SK-N-SH (cell line): ENCODE measurements at regions not wholly inside any gene's neighbourhood (a gene's known extent, or its start where the extent isn't known, plus 50 kb on each side); places are given as distances from the start of the nearest gene placed in this dataset.

Experiments used
- CTCF ChIA-PET: fragments of 300-600, 350-600 bp; formaldehyde crosslinking; extraction: SDS; loops from one replicate; lab custom pipeline; 2021; lab: Yijun Ruan, JAX
- POLR2A ChIA-PET: fragments of 350-600 bp; sonication (Branson Sonifier 250); formaldehyde crosslinking; extraction: SDS; loops from one replicate; lab custom pipeline; 2020; ENCODE audit warnings: antibody characterized with exemption, inconsistent platforms; lab: Yijun Ruan, JAX
- DNase-seq: peaks from one replicate; pipeline ENCODE4 v3.0.0; 2012
- H2AFZ ChIP-seq: fragments of 200-600 bp; sonication (generic); 2 replicates; pipeline ENCODE4 v1.8.1; 2016; ENCODE audit warnings: antibody characterized with exemption, mild to moderate bottlenecking, low read depth
- H3F3A ChIP-seq: fragments of 200-600 bp; sonication (generic); replicated peaks from 2 replicates; pipeline ENCODE3; 2016; ENCODE audit warnings: antibody characterized with exemption, mild to moderate bottlenecking; ENCODE audit not compliant: insufficient read depth
- H3K27ac ChIP-seq, 2 experiments: fragments of 200-500 bp in 1 of 2; fragments of 200-600 bp in 1 of 2; sonication (Bioruptor generic) in 1 of 2; sonication (generic), shearing (Covaris generic) in 1 of 2; 2 replicates each; pipeline versions ENCODE4 v1.5.1 to v1.6.1; 2014 to 2016; ENCODE audit warnings: low read depth in 2 of 2, inconsistent platforms in 1 of 2, low read length in 1 of 2, mild to moderate bottlenecking in 1 of 2, mixed read lengths in 1 of 2
- H3K27me3 ChIP-seq: fragments of 200-600 bp; sonication (generic), shearing (Covaris generic); 2 replicates; pipeline ENCODE4 v1.6.1; 2016; ENCODE audit warnings: mixed run types; ENCODE audit not compliant: insufficient read depth
- H3K36me3 ChIP-seq, 2 experiments: fragments of 200-500 bp in 1 of 2; fragments of 200-600 bp in 1 of 2; sonication (Bioruptor generic) in 1 of 2; sonication (generic) in 1 of 2; replicated peaks in 1 of 2; 2 replicates each; pipeline versions ENCODE3 to v1.5.1; 2014 to 2016; ENCODE audit warnings: low read length in 1 of 2, mild to moderate bottlenecking in 1 of 2; ENCODE audit not compliant: insufficient read depth in 2 of 2, control insufficient read depth in 1 of 2
- H3K4me1 ChIP-seq, 2 experiments: fragments of 200-500 bp in 1 of 2; fragments of 200-600 bp in 1 of 2; sonication (Bioruptor generic) in 1 of 2; sonication (generic), shearing (Covaris generic) in 1 of 2; 2 replicates each; pipeline versions ENCODE4 v1.5.1 to v1.6.1; 2014 to 2016; ENCODE audit warnings: low read depth in 1 of 2, low read length in 1 of 2, mixed run types in 1 of 2; ENCODE audit not compliant: insufficient read depth in 2 of 2, control insufficient read depth in 1 of 2
- H3K4me2 ChIP-seq: fragments of 200-600 bp; sonication (generic), shearing (Covaris generic); 2 replicates; pipeline ENCODE4 v1.6.1; 2017; ENCODE audit warnings: mixed run types
- H3K4me3 ChIP-seq, 2 experiments: fragments of 200-500 bp in 1 of 2; fragments of 200-600 bp in 1 of 2; sonication (Bioruptor generic) in 1 of 2; sonication (generic), shearing (Covaris generic) in 1 of 2; 2 replicates each; pipeline versions ENCODE4 v1.5.1 to v1.8.1; 2014 to 2016; ENCODE audit warnings: low read depth in 2 of 2, inconsistent platforms in 1 of 2, low read length in 1 of 2, mild to moderate bottlenecking in 1 of 2, mixed read lengths in 1 of 2, moderate library complexity in 1 of 2
- H3K79me2 ChIP-seq: fragments of 200-600 bp; sonication (generic); 2 replicates; pipeline ENCODE4 v1.8.1; 2017; ENCODE audit warnings: mild to moderate bottlenecking; ENCODE audit not compliant: insufficient read depth
- H3K9ac ChIP-seq: fragments of 200-600 bp; sonication (generic); 2 replicates; pipeline ENCODE4 v1.6.1; 2017; ENCODE audit warnings: mixed run types
- H3K9me2 ChIP-seq: fragments of 200-600 bp; sonication (generic); 2 replicates; pipeline ENCODE4 v1.6.1; 2017; ENCODE audit warnings: mixed run types
- H3K9me3 ChIP-seq: fragments of 200-600 bp; sonication (generic); 2 replicates; pipeline ENCODE4 v1.6.1; 2017; ENCODE audit warnings: mixed run types, mild to moderate bottlenecking, moderate library complexity
- H4K20me1 ChIP-seq: fragments of 200-600 bp; sonication (generic); 2 replicates; pipeline ENCODE4 v1.6.1; 2017; ENCODE audit warnings: mild to moderate bottlenecking, mixed run types; ENCODE audit not compliant: insufficient read depth
- EZH2phosphoT487 ChIP-seq: fragments of 200-600 bp; sonication (generic); IDR thresholded peaks from 2 replicates; pipeline ENCODE4 v1.6.1; 2017; ENCODE audit warnings: low read depth, mixed run types, mild to moderate bottlenecking, antibody characterized with exemption, moderate library complexity, borderline replicate concordance
- NFIC ChIP-seq: IDR thresholded peaks from 2 replicates; pipeline ENCODE4 v1.4.0; 2012; ENCODE audit warnings: borderline replicate concordance
- SMC3 ChIP-seq: IDR thresholded peaks from 2 replicates; pipeline ENCODE4 v1.6.1; 2012; ENCODE audit warnings: low read depth, low read length, improper control_type of control experiment
- WGBS: methylation state at CpG from one replicate; pipeline ENCODE4 v1.1.6; 2017; ENCODE audit warnings: low lambda C conversion rate; 5-methylcytosine and 5-hydroxymethylcytosine counted together
- TF ChIP-seq, protein P1 (sequence below): IDR thresholded peaks from 2 replicates; pipeline ENCODE4 v1.6.1; 2012; ENCODE audit warnings: mild to moderate bottlenecking, low read depth, low read length, moderate library complexity
- TF ChIP-seq, protein P2 (sequence below): fragments of 150-350 bp; IDR thresholded peaks from 2 replicates; pipeline ENCODE4 v1.6.1; 2016; ENCODE audit warnings: mild to moderate bottlenecking, low read depth, low read length
- TF ChIP-seq, protein P3 (sequence below): IDR thresholded peaks from 2 replicates; pipeline ENCODE4; 2012

DNA sequence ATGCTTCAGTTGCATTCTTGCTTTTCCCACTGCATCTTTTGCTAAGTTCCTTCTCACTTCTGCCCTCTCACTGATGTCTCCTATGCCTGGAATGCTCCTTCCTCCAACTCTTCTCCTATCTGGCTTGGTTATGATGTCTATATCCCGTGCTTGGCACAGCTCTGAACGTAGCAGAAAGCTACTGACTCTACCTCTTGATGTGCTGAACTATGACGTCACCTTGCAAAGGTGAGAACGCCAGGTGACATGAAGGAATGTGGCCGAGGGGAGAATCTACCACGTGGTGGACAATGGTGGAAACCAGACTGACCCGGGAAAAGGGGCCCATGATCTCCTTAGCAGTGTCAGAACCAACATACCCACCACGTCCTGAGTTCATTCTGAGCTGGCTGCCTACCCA, 209.7 kb downstream of the SH3BP4 start:
- ChIA-PET POLR2A (no interaction called here), CTCF (interaction anchor here (1.2 kb wide), 1 partner anchor 11 kb away, joined by 3 read pairs; no protein-coding TSS in a partner anchor)
- Histone ChIP-seq H2AFZ (no peak overlapping the region), H3K9me3 (no peaks in the 10 kb centered on the region), H3K36me3 (no peaks in the 10 kb centered on the region), H3F3A (no peaks in the 10 kb centered on the region), H3K9me2 (no peaks in the 10 kb centered on the region), H3K4me2 (no peak overlapping the region), H3K9ac (no peak overlapping the region), H3K4me3 (no peak overlapping the region), H3K4me1 (no peaks in the 10 kb centered on the region; a peak in 1 of 4 replicates)
- 54% methylated on average over 8 of the region's 8 CpGs for WGBS
- DNase-seq: no peak
- TF ChIP-seq, protein P1, sequence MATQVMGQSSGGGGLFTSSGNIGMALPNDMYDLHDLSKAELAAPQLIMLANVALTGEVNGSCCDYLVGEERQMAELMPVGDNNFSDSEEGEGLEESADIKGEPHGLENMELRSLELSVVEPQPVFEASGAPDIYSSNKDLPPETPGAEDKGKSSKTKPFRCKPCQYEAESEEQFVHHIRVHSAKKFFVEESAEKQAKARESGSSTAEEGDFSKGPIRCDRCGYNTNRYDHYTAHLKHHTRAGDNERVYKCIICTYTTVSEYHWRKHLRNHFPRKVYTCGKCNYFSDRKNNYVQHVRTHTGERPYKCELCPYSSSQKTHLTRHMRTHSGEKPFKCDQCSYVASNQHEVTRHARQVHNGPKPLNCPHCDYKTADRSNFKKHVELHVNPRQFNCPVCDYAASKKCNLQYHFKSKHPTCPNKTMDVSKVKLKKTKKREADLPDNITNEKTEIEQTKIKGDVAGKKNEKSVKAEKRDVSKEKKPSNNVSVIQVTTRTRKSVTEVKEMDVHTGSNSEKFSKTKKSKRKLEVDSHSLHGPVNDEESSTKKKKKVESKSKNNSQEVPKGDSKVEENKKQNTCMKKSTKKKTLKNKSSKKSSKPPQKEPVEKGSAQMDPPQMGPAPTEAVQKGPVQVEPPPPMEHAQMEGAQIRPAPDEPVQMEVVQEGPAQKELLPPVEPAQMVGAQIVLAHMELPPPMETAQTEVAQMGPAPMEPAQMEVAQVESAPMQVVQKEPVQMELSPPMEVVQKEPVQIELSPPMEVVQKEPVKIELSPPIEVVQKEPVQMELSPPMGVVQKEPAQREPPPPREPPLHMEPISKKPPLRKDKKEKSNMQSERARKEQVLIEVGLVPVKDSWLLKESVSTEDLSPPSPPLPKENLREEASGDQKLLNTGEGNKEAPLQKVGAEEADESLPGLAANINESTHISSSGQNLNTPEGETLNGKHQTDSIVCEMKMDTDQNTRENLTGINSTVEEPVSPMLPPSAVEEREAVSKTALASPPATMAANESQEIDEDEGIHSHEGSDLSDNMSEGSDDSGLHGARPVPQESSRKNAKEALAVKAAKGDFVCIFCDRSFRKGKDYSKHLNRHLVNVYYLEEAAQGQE: no peak
- TF ChIP-seq EZH2phosphoT487: no peak
- TF ChIP-seq NFIC: no peak
- TF ChIP-seq, all 33 proteins: peak for 0
- Histone ChIP-seq H3K79me2 (no peaks in the 10 kb centered on the region), H3K27ac (no peak overlapping the region), H3K27me3 (no peaks in the 10 kb centered on the region; the same call in 1 of the 2 replicates), H4K20me1 (no peaks in the 10 kb centered on the region)

DNA sequence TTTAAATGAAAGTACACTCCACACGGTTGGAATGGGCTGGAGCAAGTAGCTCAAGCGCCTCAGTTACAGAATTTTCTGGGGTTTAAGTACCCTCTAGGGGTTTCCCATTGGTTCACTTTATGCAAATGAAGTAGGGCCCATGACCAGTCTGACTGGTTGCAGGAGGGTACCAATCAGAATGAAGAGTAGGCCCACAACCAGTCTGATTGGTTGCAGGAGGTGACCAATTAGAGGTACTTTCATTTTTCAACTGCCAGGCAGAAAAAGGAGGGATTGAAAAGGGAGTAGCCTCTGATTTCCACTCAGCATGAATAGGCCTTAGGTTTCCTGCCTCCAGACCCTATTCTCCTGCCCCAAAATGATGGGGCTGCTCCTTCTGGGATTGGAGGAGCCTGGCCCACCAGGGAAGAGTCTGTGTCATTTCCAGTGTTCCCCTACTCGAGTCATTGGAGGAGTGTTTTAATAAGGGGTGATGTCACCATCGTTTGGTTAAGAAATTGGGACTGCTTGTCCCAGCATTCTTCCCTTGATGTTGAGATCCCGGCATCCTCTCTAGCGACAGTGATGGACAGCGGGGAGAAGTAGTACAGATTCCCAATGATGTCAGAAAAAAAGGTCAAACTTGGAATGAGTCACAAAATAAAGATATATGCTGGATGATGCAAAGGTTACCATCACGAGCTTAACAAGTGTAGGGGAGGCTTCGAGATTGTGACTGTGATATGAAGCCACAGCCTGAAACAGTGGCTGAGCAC, 210.4 kb downstream of the SH3BP4 start:
- Histone ChIP-seq H3K4me2 (no peak overlapping the region), H3K4me1 (peaks cover 0 to 3% of the 10 kb centered on the region in 2 experiments; a peak in 1 of 4 replicates), H2AFZ (no peak overlapping the region)

More for the DNA sequence above, 210.4 kb downstream of the SH3BP4 start:
- Histone ChIP-seq H3K9me2 (no peaks in the 10 kb centered on the region), H3K9ac (no peak overlapping the region), H3K79me2 (no peaks in the 10 kb centered on the region), H4K20me1 (no peaks in the 10 kb centered on the region), H3F3A (no peaks in the 10 kb centered on the region), H3K9me3 (no peaks in the 10 kb centered on the region), H3K27ac (no peak overlapping the region), H3K27me3 (no peaks in the 10 kb centered on the region)
- ChIA-PET CTCF (interaction anchor here (1.2 kb wide), 1 partner anchor 12 kb away, joined by 3 read pairs; no protein-coding TSS in a partner anchor), POLR2A (no interaction called here)
- no peak for DNase-seq
- 61% methylated on average over 9 of the region's 9 CpGs for WGBS
- TF ChIP-seq SMC3: no peak
- TF ChIP-seq, protein P2, sequence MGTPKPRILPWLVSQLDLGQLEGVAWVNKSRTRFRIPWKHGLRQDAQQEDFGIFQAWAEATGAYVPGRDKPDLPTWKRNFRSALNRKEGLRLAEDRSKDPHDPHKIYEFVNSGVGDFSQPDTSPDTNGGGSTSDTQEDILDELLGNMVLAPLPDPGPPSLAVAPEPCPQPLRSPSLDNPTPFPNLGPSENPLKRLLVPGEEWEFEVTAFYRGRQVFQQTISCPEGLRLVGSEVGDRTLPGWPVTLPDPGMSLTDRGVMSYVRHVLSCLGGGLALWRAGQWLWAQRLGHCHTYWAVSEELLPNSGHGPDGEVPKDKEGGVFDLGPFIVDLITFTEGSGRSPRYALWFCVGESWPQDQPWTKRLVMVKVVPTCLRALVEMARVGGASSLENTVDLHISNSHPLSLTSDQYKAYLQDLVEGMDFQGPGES: no peak
- TF ChIP-seq, protein P3, sequence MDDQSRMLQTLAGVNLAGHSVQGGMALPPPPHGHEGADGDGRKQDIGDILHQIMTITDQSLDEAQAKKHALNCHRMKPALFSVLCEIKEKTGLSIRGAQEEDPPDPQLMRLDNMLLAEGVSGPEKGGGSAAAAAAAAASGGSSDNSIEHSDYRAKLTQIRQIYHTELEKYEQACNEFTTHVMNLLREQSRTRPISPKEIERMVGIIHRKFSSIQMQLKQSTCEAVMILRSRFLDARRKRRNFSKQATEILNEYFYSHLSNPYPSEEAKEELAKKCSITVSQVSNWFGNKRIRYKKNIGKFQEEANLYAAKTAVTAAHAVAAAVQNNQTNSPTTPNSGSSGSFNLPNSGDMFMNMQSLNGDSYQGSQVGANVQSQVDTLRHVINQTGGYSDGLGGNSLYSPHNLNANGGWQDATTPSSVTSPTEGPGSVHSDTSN: 0 out of 2 replicates have a peak, but pooled peaks have one; percentile 18
- TF ChIP-seq, all 33 proteins: peak for 1
- Histone ChIP-seq H3K36me3 (no peaks in the 10 kb centered on the region), H3K4me3 (no peak overlapping the region)
